Activated CD4-positive, alpha-beta T cell treated with anti-CD3 and anti-CD28 coated beads for 36 hours (primary cell): ENCODE measurements at regions not wholly inside any gene's neighbourhood (a gene's known extent, or its start where the extent isn't known, plus 50 kb on each side); places are given as distances from the start of the nearest gene placed in this dataset.

Source experiments
- ATAC-seq: fragments of 200-7000 bp; cut with Tn5 transposase; one replicate; pipeline ENCODE4 v1.10.0; 2021; ENCODE audit warnings: mild to moderate bottlenecking, moderate library complexity
- CTCF ChIA-PET: fragments of 350-600 bp; sonication (Branson Sonifier 250); formaldehyde crosslinking; loops from one replicate; lab custom pipeline; 2021; ENCODE audit warnings: antibody characterized with exemption; lab: Charles Lee
- POLR2A ChIA-PET: fragments of 350-600 bp; sonication (Branson Sonifier 250); formaldehyde crosslinking; loops from one replicate; lab custom pipeline; 2021; ENCODE audit warnings: antibody characterized with exemption, inconsistent platforms; lab: Charles Lee
- DNase-seq: peaks from one replicate; pipeline ENCODE4 v3.0.0-alpha.2; 2020
- H3K27ac Mint-ChIP-seq: one replicate; pipeline ENCODE4 v1.8.0; 2021; ENCODE audit warnings: mixed read lengths
- H3K27me3 Mint-ChIP-seq: one replicate; pipeline ENCODE4 v1.8.0; 2021; ENCODE audit warnings: mixed read lengths
- H3K36me3 Mint-ChIP-seq: one replicate; pipeline ENCODE4 v1.8.0; 2021; ENCODE audit warnings: low read depth, mixed read lengths
- H3K4me1 Mint-ChIP-seq: one replicate; pipeline ENCODE4 v1.8.0; 2021; ENCODE audit warnings: mixed read lengths
- H3K4me3 Mint-ChIP-seq: one replicate; pipeline ENCODE4 v1.8.0; 2021; ENCODE audit warnings: mild to moderate bottlenecking, moderate library complexity, mixed read lengths
- H3K9me3 Mint-ChIP-seq: one replicate; pipeline ENCODE4 v1.8.0; 2021; ENCODE audit warnings: low read depth, mixed read lengths
- intact Hi-C, 2 experiments: fragments of 100-400 bp; cut with DNase I in 1 of 2; cut with micrococcal nuclease in 1 of 2; formaldehyde crosslinking; loops; one replicate each; pipeline versions ENCODE4 v1.14.2 to v1.15.1; 2022 to 2024; cut with DNase I, micrococcal nuclease

- Mint-ChIP-seq H3K27me3 (no peaks in the 10 kb centered on the region), H3K36me3 (no peaks in the 10 kb centered on the region), H3K4me3 (no peak overlapping the region), H3K27ac (no peak overlapping the region), H3K9me3 (peaks cover 2% of the 10 kb centered on the region), H3K4me1 (no peaks in the 10 kb centered on the region)
- DNase-seq (no peak), ATAC-seq (no peak)
- ChIA-PET POLR2A (no interaction called here), CTCF (no interaction called here)
- intact Hi-C loops: no loop called here
These were observed 692.8 kb upstream of the TENM3 start for GRCh38 chr4:181550381-181550780.

- no peaks in the 10 kb centered on the region for H3K4me1 Mint-ChIP-seq
- ATAC-seq (no peak), DNase-seq (no peak)
- no peaks in the 10 kb centered on the region for H3K36me3 Mint-ChIP-seq
- CTCF ChIA-PET: no interaction called here
- H3K27me3 Mint-ChIP-seq: no peaks in the 10 kb centered on the region
- no peak overlapping the region for H3K4me3 Mint-ChIP-seq
- intact Hi-C loops: no loop called here
- POLR2A ChIA-PET: no interaction called here
- peaks cover 9% of the 10 kb centered on the region for H3K9me3 Mint-ChIP-seq
- no peak overlapping the region for H3K27ac Mint-ChIP-seq
These were observed 683.6 kb upstream of the TENM3 start for GRCh38 chr4:181559637-181560036.

GRCh38 chr4:181562399-181562798 lies 680.8 kb upstream of the TENM3 start:
- Mint-ChIP-seq H3K9me3 (peaks cover 9% of the 10 kb centered on the region), H3K4me1 (no peaks in the 10 kb centered on the region), H3K27me3 (no peaks in the 10 kb centered on the region), H3K4me3 (no peak overlapping the region), H3K27ac (no peak overlapping the region), H3K36me3 (no peaks in the 10 kb centered on the region)
- ChIA-PET CTCF (no interaction called here), POLR2A (no interaction called here)
- intact Hi-C loops: no loop called here
- no peak for DNase-seq
- ATAC-seq: no peak

- ChIA-PET CTCF (no interaction called here), POLR2A (no interaction called here)
- H3K27ac Mint-ChIP-seq: no peak overlapping the region
- ATAC-seq (no peak), DNase-seq (no peak)
- peaks cover 9% of the 10 kb centered on the region for H3K9me3 Mint-ChIP-seq
- H3K27me3 Mint-ChIP-seq: no peaks in the 10 kb centered on the region
- no peak overlapping the region for H3K4me3 Mint-ChIP-seq
- no peaks in the 10 kb centered on the region for H3K4me1 Mint-ChIP-seq
- intact Hi-C loops: no loop called here
- H3K36me3 Mint-ChIP-seq: no peaks in the 10 kb centered on the region
These were observed 678.6 kb upstream of the TENM3 start for GRCh38 chr4:181564625-181565024.

- H3K27ac Mint-ChIP-seq: no peak overlapping the region
- ChIA-PET CTCF (no interaction called here), POLR2A (no interaction called here)
- intact Hi-C loops: no loop called here
- ATAC-seq (no peak), DNase-seq (no peak)
- no peaks in the 10 kb centered on the region for H3K27me3 Mint-ChIP-seq
- no peak overlapping the region for H3K4me3 Mint-ChIP-seq
- no peaks in the 10 kb centered on the region for H3K36me3 Mint-ChIP-seq
- H3K9me3 Mint-ChIP-seq: no peaks in the 10 kb centered on the region
- no peaks in the 10 kb centered on the region for H3K4me1 Mint-ChIP-seq
These were observed 676.7 kb upstream of the TENM3 start for GRCh38 chr4:181566490-181566889.

DNA sequence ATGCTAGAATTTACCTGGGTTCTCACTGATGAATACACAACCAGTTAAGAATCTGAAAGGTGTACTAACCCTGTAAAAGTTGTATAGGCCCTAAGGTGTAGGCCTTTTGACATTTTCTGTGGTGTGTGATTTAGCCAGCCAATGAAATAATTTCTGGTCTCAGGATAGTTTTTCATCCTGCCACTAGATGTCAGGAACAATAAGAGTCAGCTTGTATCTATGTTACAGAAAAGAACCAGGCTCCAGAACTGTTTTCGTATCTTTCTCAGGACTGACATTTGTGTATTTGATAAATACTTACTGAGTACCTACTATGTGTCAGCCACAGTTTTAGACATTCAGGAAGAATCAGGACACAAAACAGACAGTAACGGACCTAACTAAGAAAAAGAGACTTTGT lies 673.6 kb upstream of the TENM3 start:
- Mint-ChIP-seq H3K36me3 (no peaks in the 10 kb centered on the region), H3K4me3 (no peak overlapping the region), H3K4me1 (no peaks in the 10 kb centered on the region), H3K27ac (no peak overlapping the region), H3K27me3 (no peaks in the 10 kb centered on the region), H3K9me3 (no peaks in the 10 kb centered on the region)
- ATAC-seq (no peak), DNase-seq (no peak)
- ChIA-PET POLR2A (no interaction called here), CTCF (no interaction called here)
- intact Hi-C loops: no loop called here

- DNase-seq (no peak), ATAC-seq (no peak)
- no peak overlapping the region for H3K27ac Mint-ChIP-seq
- CTCF ChIA-PET: no interaction called here
- H3K4me1 Mint-ChIP-seq: no peaks in the 10 kb centered on the region
- H3K27me3 Mint-ChIP-seq: no peaks in the 10 kb centered on the region
- H3K4me3 Mint-ChIP-seq: no peak overlapping the region
- no peaks in the 10 kb centered on the region for H3K36me3 Mint-ChIP-seq
- POLR2A ChIA-PET: no interaction called here
- H3K9me3 Mint-ChIP-seq: peaks cover 6% of the 10 kb centered on the region
- intact Hi-C loops: no loop called here
These were observed 664.3 kb upstream of the TENM3 start for GRCh38 chr4:181578911-181579310.

DNA sequence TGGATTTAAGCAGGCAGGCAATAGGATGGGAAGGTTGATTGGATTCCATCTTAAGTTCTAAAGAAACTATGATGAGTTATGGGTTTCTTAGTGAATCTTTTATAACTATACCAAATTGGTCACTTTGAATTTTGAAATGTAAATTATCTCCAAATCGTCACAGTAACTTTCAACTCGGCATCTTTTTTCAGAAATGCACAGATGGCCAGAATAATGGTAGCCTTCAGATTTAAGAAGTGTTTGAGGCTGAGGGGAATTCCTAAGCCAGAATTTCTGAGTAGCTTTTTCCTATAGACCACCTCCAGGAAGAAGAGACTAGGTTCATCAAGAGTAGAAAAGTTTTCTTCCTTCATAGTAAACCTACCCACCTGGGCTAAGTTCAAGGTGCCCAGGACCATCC lies 663.7 kb upstream of the TENM3 start:
- ChIA-PET CTCF (no interaction called here), POLR2A (no interaction called here)
- no peak overlapping the region for H3K27ac Mint-ChIP-seq
- peaks cover 6% of the 10 kb centered on the region for H3K9me3 Mint-ChIP-seq
- no peaks in the 10 kb centered on the region for H3K27me3 Mint-ChIP-seq
- no peaks in the 10 kb centered on the region for H3K4me1 Mint-ChIP-seq
- intact Hi-C loops: no loop called here
- DNase-seq (no peak), ATAC-seq (no peak)
- H3K36me3 Mint-ChIP-seq: no peaks in the 10 kb centered on the region
- no peak overlapping the region for H3K4me3 Mint-ChIP-seq

GRCh38 chr4:181581983-181582382 lies 661.2 kb upstream of the TENM3 start:
- H3K27me3 Mint-ChIP-seq: no peaks in the 10 kb centered on the region
- no peaks in the 10 kb centered on the region for H3K4me1 Mint-ChIP-seq
- no peaks in the 10 kb centered on the region for H3K36me3 Mint-ChIP-seq
- H3K27ac Mint-ChIP-seq: no peak overlapping the region
- ATAC-seq (no peak), DNase-seq (no peak)
- CTCF ChIA-PET: no interaction called here
- H3K4me3 Mint-ChIP-seq: no peak overlapping the region
- peaks cover 3% of the 10 kb centered on the region for H3K9me3 Mint-ChIP-seq
- POLR2A ChIA-PET: no interaction called here
- intact Hi-C loops: no loop called here

GRCh38 chr4:181582595-181582994 lies 660.6 kb upstream of the TENM3 start:
- POLR2A ChIA-PET: no interaction called here
- Mint-ChIP-seq H3K27ac (no peak overlapping the region), H3K9me3 (peaks cover 5% of the 10 kb centered on the region), H3K4me1 (no peaks in the 10 kb centered on the region), H3K27me3 (no peaks in the 10 kb centered on the region), H3K36me3 (no peaks in the 10 kb centered on the region), H3K4me3 (no peak overlapping the region)
- intact Hi-C loops: no loop called here
- ATAC-seq: no peak
- CTCF ChIA-PET: no interaction called here
- peak; percentile 17 for DNase-seq

- no peak for DNase-seq
- Mint-ChIP-seq H3K27ac (no peak overlapping the region), H3K36me3 (no peaks in the 10 kb centered on the region), H3K4me1 (no peaks in the 10 kb centered on the region), H3K27me3 (no peaks in the 10 kb centered on the region), H3K9me3 (peaks cover 7% of the 10 kb centered on the region), H3K4me3 (no peak overlapping the region)
- no peak for ATAC-seq
- intact Hi-C loops: no loop called here
- POLR2A ChIA-PET: no interaction called here
- CTCF ChIA-PET: no interaction called here
These were observed 654.4 kb upstream of the TENM3 start for GRCh38 chr4:181588733-181589302.

GRCh38 chr4:181592221-181592745 lies 650.9 kb upstream of the TENM3 start:
- no peaks in the 10 kb centered on the region for H3K27me3 Mint-ChIP-seq

DNA sequence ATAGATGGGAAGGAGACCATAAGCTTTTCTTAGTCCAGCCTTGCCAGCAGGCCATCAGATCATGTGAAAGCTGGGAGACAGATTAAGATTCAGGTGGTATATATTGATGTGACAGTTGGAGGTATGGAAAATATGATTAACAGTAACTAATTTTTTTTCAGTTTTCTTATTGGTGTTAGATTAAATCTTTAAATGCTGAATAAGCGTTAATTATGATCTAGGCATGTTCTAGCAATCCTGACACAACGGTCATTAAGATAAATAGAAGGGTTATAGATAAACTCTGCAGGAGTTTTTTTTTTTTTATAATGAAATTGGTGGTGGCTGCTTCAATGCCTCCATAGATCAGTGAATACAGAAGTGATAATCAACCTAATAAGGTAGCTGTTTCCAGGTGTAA lies 649.5 kb upstream of the TENM3 start:
- no peak overlapping the region for H3K27ac Mint-ChIP-seq
- H3K36me3 Mint-ChIP-seq: no peaks in the 10 kb centered on the region
- peaks cover 8% of the 10 kb centered on the region for H3K9me3 Mint-ChIP-seq
- no peak overlapping the region for H3K4me3 Mint-ChIP-seq
- no peaks in the 10 kb centered on the region for H3K27me3 Mint-ChIP-seq
- H3K4me1 Mint-ChIP-seq: no peaks in the 10 kb centered on the region
- DNase-seq (no peak), ATAC-seq (no peak)
- ChIA-PET CTCF (no interaction called here), POLR2A (no interaction called here)
- intact Hi-C loops: no loop called here

More at GRCh38 chr4:181592221-181592745, 650.9 kb upstream of the TENM3 start:
- ChIA-PET CTCF (no interaction called here), POLR2A (no interaction called here)
- intact Hi-C loops: no loop called here
- no peak for ATAC-seq
- Mint-ChIP-seq H3K9me3 (peaks cover 12% of the 10 kb centered on the region), H3K36me3 (no peaks in the 10 kb centered on the region), H3K4me3 (no peak overlapping the region), H3K4me1 (no peaks in the 10 kb centered on the region), H3K27ac (no peak overlapping the region)
- DNase-seq: no peak
